HG03060 (cell line): ENCODE measurements at regions not wholly inside any gene's neighbourhood (a gene's known extent, or its start where the extent isn't known, plus 50 kb on each side); places are given as distances from the start of the nearest gene placed in this dataset.

Source experiments
- ATAC-seq: cut with Tn5 transposase; IDR thresholded peaks from one replicate; pipeline ENCODE4 v1.9.1; 2021; ENCODE audit warnings: low read depth, moderate number of reproducible peaks; ENCODE audit not compliant: unreplicated experiment

DNA sequence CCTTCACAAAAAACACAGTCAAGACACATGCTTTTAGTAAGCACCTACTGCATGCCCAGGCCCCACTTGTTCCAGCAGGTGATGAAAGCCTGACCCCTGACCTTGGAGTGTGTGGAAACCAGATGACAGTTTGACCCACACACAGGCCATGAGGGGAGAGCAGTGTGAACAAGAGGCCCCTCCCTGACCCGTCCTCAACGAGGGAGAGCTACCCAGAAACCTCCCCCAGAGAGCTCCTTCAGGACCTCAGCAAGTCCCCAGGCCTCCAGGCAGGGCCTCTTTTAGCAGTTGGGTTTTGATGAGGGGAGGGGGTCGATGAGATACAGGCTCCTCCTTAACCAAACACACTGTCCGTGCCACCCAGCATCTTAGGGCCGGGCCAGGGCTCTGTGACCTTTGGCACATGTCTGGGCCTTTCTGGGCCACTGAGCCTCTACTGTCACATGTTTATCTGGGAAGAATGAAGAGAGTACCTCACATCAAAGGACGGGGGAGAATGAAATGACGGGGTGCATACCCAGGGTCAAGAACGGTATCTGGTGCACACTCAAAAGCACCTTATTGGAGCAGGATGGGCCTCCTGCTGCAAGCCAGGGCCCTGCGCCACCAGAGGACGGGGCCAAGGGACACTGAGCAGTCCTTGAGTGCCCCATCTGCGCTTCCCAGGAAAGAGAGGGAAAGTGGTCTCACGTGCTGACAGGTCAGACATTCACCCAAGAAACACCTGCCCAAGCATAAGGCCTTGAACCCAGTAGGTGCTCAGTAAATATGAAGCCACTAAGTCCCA is 202.6 kb upstream of the ZMIZ1 start:
- ATAC-seq, result no peak

DNA sequence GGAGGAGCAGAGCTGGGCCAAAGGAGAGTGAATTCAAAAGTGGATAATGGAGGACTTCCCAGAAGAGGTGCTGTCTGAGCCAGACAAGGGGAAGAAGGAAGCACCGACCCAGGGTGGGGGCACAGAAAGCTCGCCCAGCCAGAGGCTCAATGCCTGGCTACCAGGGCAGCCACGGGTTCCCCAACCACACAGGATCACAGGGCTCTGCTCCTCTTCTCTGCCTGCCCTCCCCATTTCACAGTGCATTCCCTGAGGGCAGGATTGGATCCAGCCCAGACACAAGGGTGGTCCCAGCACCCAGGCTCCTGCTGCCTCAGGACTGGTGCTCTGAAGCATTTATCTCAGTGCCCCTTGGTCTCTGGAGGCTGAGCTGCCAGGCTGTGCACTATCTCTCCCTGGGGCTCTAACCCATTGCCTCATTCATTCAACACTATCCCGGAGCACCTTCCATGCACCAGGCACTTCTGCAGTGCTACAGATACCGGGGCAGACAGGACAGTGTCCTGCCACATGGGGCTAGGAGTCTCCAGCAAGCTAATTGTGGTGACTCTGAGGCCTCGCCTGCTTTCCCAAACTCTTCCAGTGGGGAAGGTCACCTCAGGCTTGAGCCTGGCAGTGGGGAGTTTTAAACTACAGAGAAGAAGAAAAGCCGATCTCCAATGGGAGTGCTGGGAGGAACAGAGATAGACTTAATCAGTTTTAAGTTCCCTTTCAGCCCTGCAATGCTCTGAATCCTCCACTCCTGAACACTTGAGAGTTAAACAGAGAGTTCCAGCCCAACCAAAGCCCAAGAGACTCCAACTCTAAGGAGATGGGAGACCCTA is 201.8 kb upstream of the ZMIZ1 start:
- ATAC-seq, result no peak

GRCh38 chr10:78867555-78867939 is 201.2 kb upstream of the ZMIZ1 start:
- no peak for ATAC-seq

DNA sequence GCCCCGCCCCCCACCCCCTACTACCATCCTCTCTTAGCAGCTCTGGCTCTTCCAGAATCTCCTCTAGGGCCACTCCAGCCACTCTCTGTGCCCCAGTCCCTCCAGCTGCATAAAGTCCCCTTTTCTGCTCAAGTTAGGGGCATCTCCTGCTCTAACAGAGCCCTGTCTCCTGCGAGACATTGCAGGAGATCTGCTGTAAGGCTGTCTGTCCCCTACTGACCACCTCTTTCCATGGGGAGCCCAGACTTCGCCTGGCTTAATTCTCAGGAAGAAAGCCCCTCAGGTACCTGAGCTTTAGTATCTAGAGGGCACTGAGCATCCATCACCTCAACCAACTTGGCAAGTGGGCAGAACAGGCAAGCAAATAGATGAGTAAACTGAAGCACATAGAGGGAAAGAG is 200.7 kb upstream of the ZMIZ1 start:
- ATAC-seq, result no peak

DNA sequence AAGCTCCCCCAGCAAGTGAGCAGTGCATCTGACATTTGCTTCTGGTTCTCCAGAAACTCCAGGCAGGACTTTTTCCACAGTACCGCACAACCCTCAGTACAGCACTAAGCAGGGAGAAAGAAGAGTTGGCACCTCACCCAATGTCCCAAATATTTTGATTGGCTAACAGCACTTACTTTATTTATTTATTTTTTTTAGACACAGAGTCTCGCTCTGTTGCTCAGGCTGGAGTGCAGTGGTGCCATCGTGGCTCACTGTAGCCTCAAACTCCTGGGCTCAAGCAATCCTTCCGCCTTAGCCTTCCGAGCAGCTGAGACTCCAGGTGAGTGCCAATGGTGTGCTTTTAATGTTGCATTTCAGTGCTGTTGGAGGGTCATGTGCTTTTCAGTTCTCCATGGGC is 200.3 kb upstream of the ZMIZ1 start:
- no peak for ATAC-seq

- ATAC-seq, result no peak
Measured at GRCh38 chr10:78868861-78869260, 199.9 kb upstream of the ZMIZ1 start.

- no peak for ATAC-seq
Measured at GRCh38 chr10:78869508-78870454, 199.0 kb upstream of the ZMIZ1 start.

GRCh38 chr10:78870458-78870857 is 198.3 kb upstream of the ZMIZ1 start:
- ATAC-seq, result no peak

DNA sequence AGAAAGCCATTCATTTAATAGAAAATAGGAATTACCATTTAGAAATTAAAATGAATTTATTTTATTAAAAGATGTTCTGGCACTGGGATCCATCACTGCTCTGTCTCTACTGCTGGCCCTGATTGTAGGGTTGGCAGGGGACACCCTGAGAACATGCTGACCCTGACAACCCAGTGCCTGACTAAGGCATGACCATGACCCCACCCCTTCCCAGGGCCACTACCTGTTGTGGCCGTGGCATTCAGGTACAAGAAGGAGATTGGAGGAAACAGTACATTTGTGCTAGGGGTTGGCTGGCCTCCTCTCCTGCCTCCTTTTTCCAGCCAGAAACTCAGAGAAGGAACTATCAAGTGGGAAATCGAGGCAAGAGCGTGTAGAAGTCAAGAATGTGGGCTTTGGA is 197.0 kb upstream of the ZMIZ1 start:
- no peak for ATAC-seq

DNA sequence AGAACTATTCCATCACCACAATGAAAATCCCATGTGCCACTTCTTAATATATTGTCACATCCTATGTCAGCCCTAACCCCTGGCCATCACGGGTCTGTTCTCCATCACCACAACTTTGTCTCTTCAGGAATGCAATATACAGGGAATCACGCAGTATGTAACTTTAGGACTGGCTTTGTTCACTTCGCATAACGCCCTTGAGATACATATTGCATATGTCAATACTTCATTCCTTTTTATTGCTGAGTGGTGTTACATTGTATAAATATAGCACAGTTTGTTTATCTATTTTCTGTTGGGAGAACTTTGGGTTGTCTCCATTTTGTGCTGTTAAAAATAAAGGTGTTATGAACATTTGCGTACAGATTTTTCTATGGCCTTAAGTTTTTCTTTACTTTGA is 195.4 kb upstream of the ZMIZ1 start:
- ATAC-seq, result no peak

DNA sequence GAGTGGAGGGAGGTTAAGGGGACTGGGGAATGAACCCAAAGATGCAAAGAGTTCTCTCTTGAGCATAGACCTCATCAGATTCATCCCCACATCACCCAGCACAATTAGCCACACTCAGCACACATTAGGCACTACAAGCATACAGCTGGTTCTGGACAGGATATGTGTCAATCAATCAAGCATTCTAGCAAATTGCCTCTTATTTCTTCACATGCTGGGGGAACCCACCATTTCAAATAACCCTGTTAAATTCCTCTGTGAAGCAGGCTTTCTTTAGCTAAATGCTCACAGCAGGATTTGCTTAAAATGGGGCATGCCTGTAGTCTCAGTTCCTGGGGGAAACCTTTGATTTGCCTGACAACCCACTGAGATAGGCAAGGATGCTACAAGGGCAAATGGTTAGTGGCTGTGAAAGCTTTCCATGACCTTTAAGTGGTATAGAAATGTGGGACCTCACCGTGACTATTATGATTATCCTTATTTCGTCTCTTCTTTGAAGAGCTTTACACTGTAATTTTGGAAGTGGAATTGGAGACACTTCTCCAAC is 193.4 kb upstream of the ZMIZ1 start:
- ATAC-seq, result no peak

DNA sequence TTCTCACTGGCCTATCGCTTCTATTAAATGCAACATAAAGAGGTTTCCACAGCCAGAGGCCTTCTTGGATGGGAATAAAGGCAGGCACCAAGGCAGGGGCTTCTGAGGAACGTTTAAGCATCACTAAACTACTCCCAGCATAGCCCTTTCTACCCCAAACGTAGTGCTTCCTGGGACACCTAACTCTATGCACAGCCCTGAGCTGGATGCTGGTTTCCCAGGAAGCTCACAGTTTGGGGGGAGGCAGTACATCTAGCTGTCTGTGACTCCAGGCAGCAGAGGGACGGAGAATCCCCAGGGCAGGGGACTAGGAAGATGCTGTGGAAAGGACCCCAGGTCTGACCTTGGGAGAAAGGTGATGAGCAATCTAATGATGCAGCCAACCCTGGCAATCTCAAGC is 192.8 kb upstream of the ZMIZ1 start:
- ATAC-seq, result no peak

DNA sequence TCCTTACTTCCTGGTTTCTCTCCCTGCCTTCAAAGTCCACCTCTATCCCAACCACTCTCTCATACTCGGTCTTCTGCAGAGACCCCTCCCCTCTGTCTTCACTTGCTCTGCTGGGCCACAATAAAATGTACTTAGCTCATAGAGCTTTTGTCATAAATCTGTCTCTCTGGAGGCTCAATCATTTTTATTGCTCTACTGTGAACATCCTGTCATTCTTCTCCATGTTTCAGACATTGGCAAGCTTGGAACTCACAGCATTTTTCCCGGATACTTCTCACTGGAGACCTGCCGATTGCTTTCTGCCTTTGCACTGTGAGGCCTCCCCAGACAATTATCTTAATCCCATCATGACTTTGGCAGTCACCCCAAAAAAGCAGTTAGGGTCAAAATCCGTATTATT is 192.3 kb upstream of the ZMIZ1 start:
- ATAC-seq, result no peak

DNA sequence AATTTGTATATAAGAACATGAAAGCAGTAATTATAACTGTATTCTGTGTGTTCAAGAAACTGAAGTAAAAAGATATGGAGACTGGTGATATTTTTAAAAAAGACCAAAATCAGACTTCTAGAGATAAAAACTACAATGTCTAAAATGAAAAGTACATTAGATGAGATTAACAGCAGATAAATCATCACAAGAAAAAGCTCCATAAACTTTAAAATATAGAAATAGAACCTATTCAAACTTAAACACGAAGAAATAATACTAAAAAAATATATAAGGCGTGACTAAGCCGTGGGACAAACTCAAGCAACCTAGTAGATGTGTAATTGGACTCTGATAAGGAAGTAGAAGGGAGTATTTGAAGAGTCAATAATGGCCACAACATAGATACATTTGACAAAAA is 189.1 kb upstream of the ZMIZ1 start:
- no peak for ATAC-seq

- no peak for ATAC-seq
Measured at GRCh38 chr10:78886129-78886528, 182.6 kb upstream of the ZMIZ1 start.

DNA sequence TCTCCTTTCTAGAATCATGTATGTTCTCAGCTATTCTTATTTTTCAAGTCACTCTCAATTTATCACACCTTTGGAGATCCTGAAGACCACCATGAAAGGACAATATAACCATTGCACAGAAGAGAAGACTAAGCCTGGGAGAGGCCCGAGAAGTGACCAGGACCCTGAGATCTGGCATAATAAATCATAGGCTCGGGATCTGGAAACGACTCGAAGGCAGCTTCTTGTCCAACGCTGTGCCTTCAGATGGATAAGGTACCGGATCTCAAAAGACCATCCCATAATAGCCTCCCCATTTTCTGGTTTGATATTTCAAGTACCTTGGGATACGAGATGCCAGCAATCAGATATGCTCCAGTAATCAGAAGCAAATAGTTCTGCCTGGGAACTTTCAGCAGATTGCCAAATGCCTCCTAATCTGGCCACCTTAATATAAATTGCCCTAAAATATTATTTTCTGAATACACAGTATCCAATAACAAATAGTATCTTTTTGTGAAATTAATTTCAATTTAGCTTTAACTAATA is 179.2 kb upstream of the ZMIZ1 start:
- no peak for ATAC-seq

DNA sequence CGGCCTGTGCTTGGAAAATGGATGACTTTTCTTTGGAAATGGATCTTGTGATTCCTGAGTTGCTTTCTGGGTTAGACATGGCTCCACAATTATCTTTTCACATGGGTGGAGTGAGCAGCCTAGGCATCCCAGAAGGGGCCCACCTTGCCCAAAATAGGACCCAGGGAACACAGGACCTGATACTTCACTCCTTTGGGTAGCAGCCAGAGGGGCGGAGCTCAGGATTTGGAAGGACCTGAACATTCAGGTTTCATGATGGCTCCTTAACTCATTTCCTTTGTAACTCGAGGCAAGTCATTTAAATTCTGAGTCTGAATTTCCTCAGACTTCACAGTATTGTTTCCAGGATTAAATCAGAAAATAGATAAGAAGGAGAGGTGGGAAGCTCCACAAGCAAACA is 178.3 kb upstream of the ZMIZ1 start:
- no peak for ATAC-seq

- no peak for ATAC-seq
Measured at GRCh38 chr10:78891741-78892140, 177.0 kb upstream of the ZMIZ1 start.

- ATAC-seq, result no peak
Measured at GRCh38 chr10:78892338-78893176, 176.2 kb upstream of the ZMIZ1 start.

DNA sequence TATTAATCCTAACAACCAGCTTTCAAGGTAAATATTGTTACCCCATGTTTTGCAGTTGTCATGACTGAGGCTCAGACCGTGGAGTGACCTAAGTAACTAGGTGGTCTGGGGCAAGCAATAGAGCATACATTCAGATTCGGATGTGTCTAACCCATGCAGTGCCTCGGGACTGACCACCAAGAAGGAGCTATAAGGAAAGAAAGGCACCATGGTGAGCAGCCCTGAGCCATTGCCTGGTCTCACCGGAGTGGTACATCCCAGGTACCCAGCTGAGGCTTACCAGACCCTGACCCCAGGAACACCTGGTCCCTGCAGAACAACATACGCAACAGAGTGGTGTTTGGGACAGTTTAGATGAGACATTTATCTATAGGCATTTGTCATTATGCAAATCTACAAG is 175.5 kb upstream of the ZMIZ1 start:
- no peak for ATAC-seq
